Suprapubic skin (tissue), 4 donors: ENCODE measurements at regions not wholly inside any gene's neighbourhood (a gene's known extent, or its start where the extent isn't known, plus 50 kb on each side); places are given as distances from the start of the nearest gene placed in this dataset.

Experiments used
- DNase-seq, 2 donors: peaks; one replicate each; pipeline ENCODE4 v3.0.0-alpha.2; 2019; ENCODE audit warnings: low spot score in 2 of 2
- H3K27ac ChIP-seq: fragments of 200-600 bp; sonication (generic); one replicate; pipeline ENCODE4 v1.5.1; 2019
- H3K27me3 ChIP-seq: fragments of 200-600 bp; sonication (generic); one replicate; pipeline ENCODE4 v1.5.1; 2019
- H3K36me3 ChIP-seq: fragments of 200-600 bp; sonication (generic); one replicate; pipeline ENCODE4 v1.5.1; 2019
- H3K4me1 ChIP-seq: fragments of 200-600 bp; sonication (generic); one replicate; pipeline ENCODE4 v1.5.1; 2019
- H3K4me3 ChIP-seq: fragments of 200-600 bp; sonication (generic); one replicate; pipeline ENCODE4 v1.5.1; 2019; ENCODE audit warnings: mild to moderate bottlenecking
- H3K9me3 ChIP-seq: fragments of 200-600 bp; sonication (generic); one replicate; pipeline ENCODE4 v1.5.1; 2019
- CTCF ChIP-seq, 2 donors: fragments of 200-600 bp in 1 of 2; fragments of 450-650 bp in 1 of 2; sonication (generic) in 1 of 2; IDR thresholded peaks; one replicate each; pipeline ENCODE4 v1.5.1; 2016 to 2019; ENCODE audit warnings: antibody characterized with exemption in 2 of 2, mild to moderate bottlenecking in 1 of 2, moderate library complexity in 1 of 2
- EP300 ChIP-seq: sonication (generic); formaldehyde crosslinking; IDR thresholded peaks from one replicate; pipeline ENCODE4 v1.6.1; 2017; ENCODE audit warnings: antibody characterized with exemption
- POLR2A ChIP-seq, 2 donors: fragments of 450-650 bp; IDR thresholded peaks; one replicate each; pipeline ENCODE4 v1.6.1; 2017; ENCODE audit warnings: antibody characterized with exemption in 2 of 2, mild to moderate bottlenecking in 2 of 2, moderate library complexity in 2 of 2
- POLR2AphosphoS5 ChIP-seq, 3 donors: sonication (generic); formaldehyde crosslinking; IDR thresholded peaks; one replicate each; pipeline ENCODE4 v1.6.1; 2017; ENCODE audit warnings: antibody characterized with exemption in 3 of 3
- WGBS: methylation state at CpG from one replicate; pipeline ENCODE4 v1.1.5; 2018; 5-methylcytosine and 5-hydroxymethylcytosine counted together

GRCh38 chr9:30775236-30775635 lies 1609.2 kb upstream of the ACO1 start:
- no peaks in the 10 kb centered on the region for H3K27me3 ChIP-seq
- H3K4me3 ChIP-seq, result no peak overlapping the region
- H3K4me1 ChIP-seq, result no peaks in the 10 kb centered on the region
- no peaks in the 10 kb centered on the region for H3K36me3 ChIP-seq
- peaks cover 6% of the 10 kb centered on the region for H3K9me3 ChIP-seq
- DNase-seq, result no peak
- H3K27ac ChIP-seq, result no peak overlapping the region
- TF ChIP-seq POLR2A (IDR thresholded peaks at IDR 0.05) (no peak), EP300 (no peak), CTCF (IDR thresholded peaks at IDR 0.05) (no peak), POLR2AphosphoS5 (IDR thresholded peaks at IDR 0.05) (no peak)
- WGBS, result 39% methylated on average over 1 of the region's 1 CpG

GRCh38 chr9:30796764-30797163 lies 1587.7 kb upstream of the ACO1 start:
- no peak for DNase-seq
- no peaks in the 10 kb centered on the region for H3K9me3 ChIP-seq
- H3K27me3 ChIP-seq, result no peaks in the 10 kb centered on the region
- H3K36me3 ChIP-seq, result no peaks in the 10 kb centered on the region
- 96% methylated on average over 1 of the region's 1 CpG for WGBS
- no peak for TF ChIP-seq EP300
- TF ChIP-seq POLR2A (IDR thresholded peaks at IDR 0.05), result no peak
- TF ChIP-seq POLR2AphosphoS5 (IDR thresholded peaks at IDR 0.05), result no peak
- no peak for TF ChIP-seq CTCF (IDR thresholded peaks at IDR 0.05)
- H3K27ac ChIP-seq, result no peak overlapping the region
- H3K4me3 ChIP-seq, result no peak overlapping the region
- no peaks in the 10 kb centered on the region for H3K4me1 ChIP-seq

GRCh38 chr9:30799527-30800101 lies 1584.8 kb upstream of the ACO1 start:
- Histone ChIP-seq H3K4me3 (no peak overlapping the region), H3K4me1 (no peaks in the 10 kb centered on the region), H3K9me3 (no peaks in the 10 kb centered on the region), H3K27me3 (no peaks in the 10 kb centered on the region), H3K27ac (no peak overlapping the region), H3K36me3 (no peaks in the 10 kb centered on the region)
- DNase-seq, result no peak
- 95% methylated on average over 21 of the region's 21 CpGs for WGBS
- no peak for TF ChIP-seq CTCF (IDR thresholded peaks at IDR 0.05)
- TF ChIP-seq POLR2A (IDR thresholded peaks at IDR 0.05), result no peak
- no peak for TF ChIP-seq EP300
- TF ChIP-seq POLR2AphosphoS5 (IDR thresholded peaks at IDR 0.05), result no peak

GRCh38 chr9:30800421-30800820 lies 1584.0 kb upstream of the ACO1 start:
- peak in 1 of 2 donors; percentile 55 for DNase-seq
- no peaks in the 10 kb centered on the region for H3K9me3 ChIP-seq
- no peak overlapping the region for H3K4me3 ChIP-seq
- H3K27me3 ChIP-seq, result no peaks in the 10 kb centered on the region
- H3K36me3 ChIP-seq, result no peaks in the 10 kb centered on the region
- no peak overlapping the region for H3K27ac ChIP-seq
- TF ChIP-seq POLR2A (IDR thresholded peaks at IDR 0.05), result no peak
- TF ChIP-seq POLR2AphosphoS5 (IDR thresholded peaks at IDR 0.05), result no peak
- no peak for TF ChIP-seq EP300
- no peak for TF ChIP-seq CTCF (IDR thresholded peaks at IDR 0.05)
- no peaks in the 10 kb centered on the region for H3K4me1 ChIP-seq
- WGBS, result 95% methylated on average over 10 of the region's 14 CpGs

- H3K9me3 ChIP-seq, result no peaks in the 10 kb centered on the region
- H3K27ac ChIP-seq, result no peak overlapping the region
- H3K27me3 ChIP-seq, result no peaks in the 10 kb centered on the region
- H3K4me3 ChIP-seq, result no peak overlapping the region
- 94% methylated on average over 1 of the region's 1 CpG for WGBS
- H3K4me1 ChIP-seq, result no peaks in the 10 kb centered on the region
- H3K36me3 ChIP-seq, result no peaks in the 10 kb centered on the region
- TF ChIP-seq POLR2AphosphoS5 (IDR thresholded peaks at IDR 0.05) (no peak), CTCF (IDR thresholded peaks at IDR 0.05) (no peak), POLR2A (IDR thresholded peaks at IDR 0.05) (no peak), EP300 (no peak)
- no peak for DNase-seq
Observed at GRCh38 chr9:30812821-30813220, 1571.6 kb upstream of the ACO1 start.
